GM18498 (cell line): ENCODE measurements at regions not wholly inside any gene's neighbourhood (a gene's known extent, or its start where the extent isn't known, plus 50 kb on each side); places are given as distances from the start of the nearest gene placed in this dataset.

ENCODE experiments used
- ATAC-seq: cut with Tn5 transposase; IDR thresholded peaks from one replicate; pipeline ENCODE4 v1.9.1; 2021; ENCODE audit warnings: mild to moderate bottlenecking, moderate library complexity; ENCODE audit not compliant: unreplicated experiment

- ATAC-seq = no peak
Observed at GRCh38 chr2:57758686-57759085, 287.9 kb upstream of the VRK2 start.

GRCh38 chr2:57759131-57759530, 287.5 kb upstream of the VRK2 start:
- no peak for ATAC-seq

DNA sequence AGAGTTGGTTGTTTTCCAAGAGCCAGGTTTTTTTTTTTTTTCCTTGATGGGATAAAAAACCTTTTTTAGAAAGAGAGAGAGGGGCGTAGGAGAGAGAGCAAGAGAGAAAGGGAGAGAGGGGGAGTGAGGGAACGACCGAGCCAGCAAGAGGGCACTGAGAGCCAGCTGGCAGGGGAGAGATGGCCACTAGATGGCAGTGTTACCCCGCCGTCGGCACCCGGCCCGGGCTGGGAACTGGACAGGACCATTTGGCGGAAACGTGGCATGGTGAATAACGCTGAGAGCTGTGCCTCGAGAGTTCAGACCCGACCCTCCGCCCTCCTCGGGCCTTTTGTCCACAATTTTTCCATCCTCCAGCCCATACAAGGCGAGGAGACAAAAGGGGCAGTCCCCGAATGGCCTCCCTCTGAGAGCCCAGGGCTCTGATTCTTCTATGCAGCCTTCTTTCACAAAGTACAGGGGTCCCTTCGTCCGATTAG, 286.7 kb upstream of the VRK2 start:
- ATAC-seq = peak; percentile 88

- no peak for ATAC-seq
Observed at GRCh38 chr2:57760381-57760801, 286.2 kb upstream of the VRK2 start.

- no peak for ATAC-seq
Observed at GRCh38 chr2:57776916-57777315, 269.7 kb upstream of the VRK2 start.

- ATAC-seq = no peak
Observed at GRCh38 chr2:57782587-57782986, 264.0 kb upstream of the VRK2 start.

GRCh38 chr2:57793310-57793709, 253.3 kb upstream of the VRK2 start:
- ATAC-seq = no peak

DNA sequence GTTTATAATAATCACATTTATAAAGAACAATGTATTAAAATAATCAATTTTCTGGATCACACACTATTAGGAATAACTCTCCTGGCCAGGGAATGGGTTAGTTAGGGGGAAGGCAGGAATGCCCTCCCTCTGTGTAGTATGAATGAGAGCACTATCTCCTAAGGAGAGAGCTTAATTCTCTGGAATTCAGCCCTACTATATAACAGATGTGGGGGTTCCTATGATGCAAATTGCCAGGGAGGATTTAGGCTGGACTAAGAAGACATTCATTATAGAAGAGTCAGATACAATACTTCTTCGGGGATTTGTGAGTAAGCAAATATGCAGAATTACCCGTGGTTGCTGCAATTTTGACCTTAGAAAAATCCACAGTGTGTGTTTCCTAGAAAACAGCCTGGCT, 250.1 kb upstream of the VRK2 start:
- ATAC-seq = no peak

DNA sequence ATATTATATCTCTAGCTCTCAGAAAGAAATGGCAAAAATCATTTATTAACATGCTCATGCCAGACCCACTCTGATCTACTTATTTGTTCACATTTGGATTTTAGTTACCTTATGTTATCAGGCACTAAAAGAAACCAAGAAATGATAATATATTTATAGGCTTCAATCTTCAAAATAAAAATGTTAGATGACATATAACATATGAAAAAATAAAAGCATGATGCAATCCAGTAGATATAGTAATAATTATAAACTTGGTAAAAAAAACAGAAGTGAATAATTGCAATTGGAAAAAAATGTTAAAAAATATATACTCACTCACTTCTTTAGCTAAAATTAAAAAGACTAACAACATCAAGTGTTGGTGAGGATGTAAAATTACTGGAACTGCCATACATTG, 248.3 kb upstream of the VRK2 start:
- no peak for ATAC-seq

DNA sequence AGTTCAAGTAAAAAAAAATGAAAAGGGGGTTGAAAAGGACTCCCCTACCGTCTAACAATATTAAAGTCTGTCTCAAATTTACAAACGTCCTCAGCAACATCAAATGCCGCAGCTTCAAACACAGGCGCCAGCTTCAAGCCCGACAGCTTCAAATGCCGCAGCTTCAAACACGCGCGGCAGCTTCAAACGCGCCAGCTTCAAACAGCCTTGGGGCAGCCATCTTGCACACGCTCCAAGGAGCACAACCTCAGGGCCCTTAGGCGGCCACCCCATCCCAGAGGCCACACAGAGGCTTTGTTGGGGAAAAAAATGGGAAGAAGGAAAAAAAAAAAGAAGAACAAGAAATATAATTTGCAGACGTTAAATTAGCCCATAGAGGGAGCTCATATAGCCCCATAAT, 244.4 kb upstream of the VRK2 start:
- no peak for ATAC-seq

- no peak for ATAC-seq
Observed at GRCh38 chr2:57804971-57805370, 241.6 kb upstream of the VRK2 start.

- ATAC-seq = no peak
Observed at GRCh38 chr2:57806449-57806968, 240.1 kb upstream of the VRK2 start.

DNA sequence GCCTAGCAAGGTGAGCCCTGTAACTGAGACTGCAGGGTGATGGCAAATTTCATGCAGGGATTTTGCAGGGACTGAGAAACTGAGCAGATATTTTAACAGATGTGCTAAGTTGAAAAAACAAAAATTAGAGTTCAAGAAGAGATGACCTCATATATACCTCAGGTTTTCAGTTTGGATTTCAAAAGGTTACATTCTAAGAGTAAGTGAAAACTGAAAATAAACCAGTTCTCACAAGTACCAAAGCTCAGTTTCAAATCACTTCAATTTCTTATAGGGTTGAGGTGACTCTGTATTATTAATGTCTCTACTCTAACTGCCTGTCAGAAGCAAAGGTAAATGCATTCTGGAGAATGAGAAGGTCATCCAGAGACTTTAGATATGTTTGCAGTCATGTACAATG, 237.4 kb upstream of the VRK2 start:
- peak; percentile 96 for ATAC-seq

DNA sequence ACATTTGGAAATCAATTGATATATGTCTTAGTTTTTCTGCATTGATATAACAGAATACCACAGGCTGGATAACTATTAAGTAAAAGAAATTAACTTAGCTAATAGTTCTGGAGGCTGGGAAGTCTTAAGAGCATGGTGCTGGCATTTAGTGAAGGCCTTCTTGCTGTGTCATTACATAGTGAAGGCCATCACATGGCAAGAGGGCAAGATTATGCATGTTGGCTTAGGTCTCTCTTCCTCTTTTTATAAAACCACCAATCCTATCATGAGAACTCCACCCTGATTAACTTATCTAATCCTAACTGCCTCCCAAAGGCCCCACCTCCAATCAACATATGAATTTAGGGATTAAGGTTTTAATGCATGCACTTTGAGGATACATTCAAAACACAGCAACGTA, 225.5 kb upstream of the VRK2 start:
- ATAC-seq = no peak

- no peak for ATAC-seq
Observed at GRCh38 chr2:57828221-57828620, 218.4 kb upstream of the VRK2 start.

DNA sequence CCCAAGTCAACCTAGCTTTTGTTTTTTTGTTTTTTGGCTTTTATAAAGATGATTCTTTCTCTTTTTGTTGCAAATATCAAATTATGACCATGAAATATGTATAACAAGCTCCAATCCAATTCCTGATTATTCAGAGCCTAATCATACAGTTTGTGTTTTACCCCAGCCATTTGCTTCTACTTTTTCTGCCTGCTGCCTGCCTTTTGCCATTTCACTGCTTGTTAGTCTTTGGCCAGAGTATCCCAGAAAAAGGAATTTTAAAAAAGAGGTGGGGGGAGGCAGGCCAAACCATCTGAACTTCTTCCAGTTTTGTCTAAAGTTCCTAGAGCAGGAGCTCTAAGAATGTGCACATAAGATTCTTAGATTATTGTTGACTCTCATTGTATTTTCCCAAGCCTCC, 211.9 kb upstream of the VRK2 start:
- ATAC-seq = no peak

- ATAC-seq = no peak
Observed at GRCh38 chr2:57842531-57842930, 204.1 kb upstream of the VRK2 start.

GRCh38 chr2:57843158-57843557, 203.4 kb upstream of the VRK2 start:
- ATAC-seq = no peak

DNA sequence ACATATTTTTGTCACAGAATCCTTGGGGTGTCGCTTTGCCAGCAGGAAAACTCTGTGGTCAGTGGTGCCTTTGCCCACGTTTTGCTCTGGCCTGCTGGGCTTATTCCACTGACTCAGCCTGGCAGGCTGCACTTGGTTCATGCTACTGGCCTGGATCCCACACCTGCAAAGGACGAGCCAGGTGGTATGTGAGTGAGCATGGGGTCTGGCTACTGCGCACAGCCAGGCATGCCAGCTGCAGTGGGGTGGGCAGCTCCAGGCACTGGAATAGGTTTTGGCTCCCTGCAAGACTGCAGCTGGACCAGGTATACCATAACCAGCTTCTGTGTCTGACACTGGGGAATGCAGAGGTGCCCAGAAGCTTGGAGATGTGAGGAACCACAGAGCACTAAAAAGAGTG, 197.9 kb upstream of the VRK2 start:
- no peak for ATAC-seq

DNA sequence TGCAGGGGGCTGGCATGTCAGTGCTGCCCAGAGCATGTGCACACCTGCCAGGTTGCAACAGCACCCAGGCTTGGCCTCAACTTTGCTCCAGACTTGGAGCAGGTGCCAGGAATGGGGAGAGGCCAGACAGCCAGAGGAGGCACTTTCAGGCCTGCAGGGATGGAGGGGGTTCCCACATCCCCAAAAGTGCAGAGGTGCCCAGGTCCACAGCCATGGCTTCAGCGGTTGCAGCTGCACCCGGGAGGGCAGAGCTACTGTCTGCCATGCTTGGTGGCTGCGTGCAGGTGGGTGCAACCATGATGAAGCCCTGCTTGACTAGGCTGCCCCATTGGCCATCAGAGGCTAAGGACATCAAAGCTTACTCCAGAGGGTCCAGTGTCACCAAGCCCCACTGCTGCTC, 196.8 kb upstream of the VRK2 start:
- ATAC-seq = no peak

GRCh38 chr2:57850415-57851130, 196.0 kb upstream of the VRK2 start:
- no peak for ATAC-seq

- no peak for ATAC-seq
Observed at GRCh38 chr2:57855212-57855611, 191.4 kb upstream of the VRK2 start.

DNA sequence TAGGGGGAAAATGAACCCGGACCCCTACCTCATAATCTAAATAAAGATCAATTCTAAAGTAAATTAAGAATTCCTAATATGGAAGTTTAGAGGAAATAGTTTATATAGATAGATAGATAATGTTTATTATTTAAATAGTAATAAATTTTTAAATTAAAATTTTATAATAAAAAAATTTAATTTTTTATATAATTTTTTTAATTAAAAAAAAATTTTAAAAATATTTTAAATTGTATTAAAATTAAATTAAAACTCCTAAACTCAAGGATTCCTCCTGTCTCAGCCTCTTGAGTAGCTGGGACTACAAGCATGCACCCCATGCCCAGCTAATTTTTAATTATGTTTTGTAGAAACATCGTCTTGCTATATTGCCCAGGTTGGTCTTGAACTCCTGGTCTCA, 186.9 kb upstream of the VRK2 start:
- ATAC-seq = no peak
